ENCODE measurements at regions not wholly inside any gene's neighbourhood (a gene's known extent, or its start where the extent isn't known, plus 50 kb on each side); places are given as distances from the start of the nearest gene placed in this dataset.
A peak's percentile ranks its signal among the peaks of the same experiment; 100 is the strongest.

- Histone ChIP-seq H3K27me3 (ENCODE audit: insufficient read depth, low read depth) (no peaks in the 10 kb centered on the region), H3K27ac (no peak overlapping the region), H3K4me1 (ENCODE audit: low read depth, poor library complexity, severe bottlenecking) (peaks cover 8% of the 10 kb centered on the region), H3K4me2 (no peak overlapping the region), H3K79me2 (ENCODE audit: insufficient read depth, low read depth) (no peaks in the 10 kb centered on the region), H3K4me3 (IDR thresholded peaks at IDR 0.05; ENCODE audit: insufficient read depth, low read depth, low read length) (no peak overlapping the region), H3K9ac (no peak overlapping the region), H4K20me1 (ENCODE audit: insufficient read depth) (no peaks in the 10 kb centered on the region), H2AFZ (ENCODE audit: low read depth) (no peak overlapping the region), H3K36me3 (ENCODE audit: insufficient read depth) (no peaks in the 10 kb centered on the region)
- no peak for TF ChIP-seq CTCF (conservative IDR thresholded peaks at IDR 0.05; ENCODE audit: low read depth, low read length)
Observed at GRCh38 chr1:168394858-168395257, 114.2 kb downstream of the TBX19 start.

GRCh38 chr1:168392958-168393549 is 112.4 kb downstream of the TBX19 start:
- Histone ChIP-seq H3K4me1 (ENCODE audit: low read depth, poor library complexity, severe bottlenecking) (peaks cover 8% of the 10 kb centered on the region), H3K27me3 (ENCODE audit: insufficient read depth, low read depth) (no peaks in the 10 kb centered on the region), H3K9ac (no peak overlapping the region), H2AFZ (ENCODE audit: low read depth) (peak overlapping the region; percentile 44; the same call in 1 of the 2 replicates), H3K36me3 (ENCODE audit: insufficient read depth) (no peaks in the 10 kb centered on the region), H3K4me3 (IDR thresholded peaks at IDR 0.05; ENCODE audit: insufficient read depth, low read depth, low read length) (no peak overlapping the region), H4K20me1 (ENCODE audit: insufficient read depth) (no peaks in the 10 kb centered on the region), H3K79me2 (ENCODE audit: insufficient read depth, low read depth) (no peaks in the 10 kb centered on the region), H3K27ac (no peak overlapping the region), H3K4me2 (no peak overlapping the region)
- TF ChIP-seq CTCF (conservative IDR thresholded peaks at IDR 0.05; ENCODE audit: low read depth, low read length): no peak

GRCh38 chr1:168391851-168392681 is 111.4 kb downstream of the TBX19 start:
- no peak overlapping the region for H2AFZ ChIP-seq (ENCODE audit: low read depth)
- H4K20me1 ChIP-seq (ENCODE audit: insufficient read depth): no peaks in the 10 kb centered on the region
- no peak overlapping the region for H3K4me2 ChIP-seq
- H3K9ac ChIP-seq: no peak overlapping the region
- TF ChIP-seq CTCF (conservative IDR thresholded peaks at IDR 0.05; ENCODE audit: low read depth, low read length): no peak
- H3K4me3 ChIP-seq (IDR thresholded peaks at IDR 0.05; ENCODE audit: insufficient read depth, low read depth, low read length): no peak overlapping the region
- no peaks in the 10 kb centered on the region for H3K79me2 ChIP-seq (ENCODE audit: insufficient read depth, low read depth)
- H3K4me1 ChIP-seq (ENCODE audit: low read depth, poor library complexity, severe bottlenecking): peaks cover 8% of the 10 kb centered on the region
- H3K27me3 ChIP-seq (ENCODE audit: insufficient read depth, low read depth): no peaks in the 10 kb centered on the region
- H3K27ac ChIP-seq: no peak overlapping the region
- H3K36me3 ChIP-seq (ENCODE audit: insufficient read depth): no peaks in the 10 kb centered on the region

GRCh38 chr1:168390271-168390670 is 109.6 kb downstream of the TBX19 start:
- Histone ChIP-seq H3K79me2 (ENCODE audit: insufficient read depth, low read depth) (no peaks in the 10 kb centered on the region), H4K20me1 (ENCODE audit: insufficient read depth) (no peaks in the 10 kb centered on the region), H3K27me3 (ENCODE audit: insufficient read depth, low read depth) (no peaks in the 10 kb centered on the region), H2AFZ (ENCODE audit: low read depth) (no peak overlapping the region), H3K36me3 (ENCODE audit: insufficient read depth) (no peaks in the 10 kb centered on the region), H3K9ac (no peak overlapping the region), H3K4me2 (no peak overlapping the region), H3K4me1 (ENCODE audit: low read depth, poor library complexity, severe bottlenecking) (peaks cover 8% of the 10 kb centered on the region), H3K27ac (no peak overlapping the region), H3K4me3 (IDR thresholded peaks at IDR 0.05; ENCODE audit: insufficient read depth, low read depth, low read length) (no peak overlapping the region)
- no peak for TF ChIP-seq CTCF (conservative IDR thresholded peaks at IDR 0.05; ENCODE audit: low read depth, low read length)
